22Rv1 (cell line): ENCODE measurements at regions not wholly inside any gene's neighbourhood (a gene's known extent, or its start where the extent isn't known, plus 50 kb on each side); places are given as distances from the start of the nearest gene placed in this dataset.

ENCODE experiments used
- CTCF ChIP-seq: fragments of 450-650 bp; IDR thresholded peaks from 2 replicates; pipeline ENCODE4 v1.5.1; 2017; ENCODE audit warnings: mild to moderate bottlenecking
- ZFX ChIP-seq: fragments of 450-650 bp; IDR thresholded peaks from 2 replicates; pipeline ENCODE4 v1.6.1; 2017; ENCODE audit warnings: antibody characterized with exemption, borderline replicate concordance

DNA sequence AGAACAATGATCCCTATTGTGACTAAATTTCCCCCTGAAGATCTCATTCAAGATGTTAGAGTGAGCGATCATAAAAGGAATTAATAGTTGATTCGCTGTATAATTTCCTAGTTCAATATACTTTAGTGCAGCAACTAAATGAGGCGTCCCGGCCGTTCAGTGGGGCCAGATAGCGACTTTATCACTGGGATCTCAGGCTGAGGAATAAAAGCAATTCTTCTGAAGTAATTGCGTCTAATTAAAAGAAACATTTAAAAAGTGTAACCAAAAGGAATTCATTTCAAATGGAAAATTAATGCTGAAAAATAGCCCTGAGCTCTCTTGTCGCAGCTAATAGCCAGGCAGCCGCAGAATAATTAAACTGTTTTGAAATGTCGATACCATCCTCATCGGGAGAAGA is 82.2 kb upstream of the TOP1 start:
- TF ChIP-seq CTCF (no peak), ZFX (no peak)
